ENCODE measurements at regions not wholly inside any gene's neighbourhood (a gene's known extent, or its start where the extent isn't known, plus 50 kb on each side); places are given as distances from the start of the nearest gene placed in this dataset.

DNA sequence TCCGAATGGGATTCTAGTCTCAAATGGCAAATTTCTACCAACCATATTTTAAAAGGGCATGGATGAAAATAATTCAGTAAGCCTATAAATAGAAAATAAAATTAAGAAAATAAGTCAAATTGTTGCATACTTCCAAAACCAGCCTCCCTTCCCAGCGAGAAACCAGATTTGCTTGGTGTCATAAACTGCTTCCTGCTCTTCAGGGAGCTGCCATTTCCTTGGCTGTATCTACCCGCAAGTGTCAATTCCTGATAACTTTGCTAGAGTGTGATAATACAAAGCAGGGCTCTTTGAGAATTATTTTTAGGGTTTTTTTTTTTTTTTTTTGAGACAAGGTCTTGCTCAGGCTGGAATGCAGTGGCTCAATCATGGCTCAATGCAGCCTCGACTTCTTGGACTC, 62.3 kb downstream of the S1PR1 start:
- TF ChIP-seq CTCF (IDR thresholded peaks at IDR 0.05) = no peak
- no peak for TF ChIP-seq EZH2 (IDR thresholded peaks at IDR 0.05)
- no peak for TF ChIP-seq EZH2phosphoT487 (IDR thresholded peaks at IDR 0.05)

Data from neural progenitor cell (in vitro differentiated cells).